ENCODE measurements at regions not wholly inside any gene's neighbourhood (a gene's known extent, or its start where the extent isn't known, plus 50 kb on each side); places are given as distances from the start of the nearest gene placed in this dataset.

DNA sequence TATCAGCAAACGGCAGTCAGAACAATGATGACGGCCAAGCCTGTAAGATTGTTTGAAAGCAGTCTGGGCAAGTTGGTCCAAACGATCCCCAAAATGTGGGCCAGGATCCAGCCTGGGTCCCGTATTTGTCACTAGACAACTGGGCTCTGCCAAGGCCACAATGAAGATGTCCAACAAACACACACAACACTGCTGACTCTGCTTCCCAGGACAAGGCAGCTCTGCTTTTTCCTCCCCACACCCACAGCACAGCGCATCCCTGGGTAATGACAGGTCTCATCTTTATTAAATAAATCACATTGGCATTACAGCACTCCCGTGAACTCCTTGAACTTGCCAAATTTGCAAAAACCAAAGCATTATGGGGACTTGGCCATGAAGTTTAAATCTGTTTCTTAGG, 424.1 kb upstream of the ACTBL2 start:
- H3K9me3 ChIP-seq (ENCODE audit: control insufficient read depth in 4 of 4, low read length in 3 of 4) = no peaks in the 10 kb centered on the region
- no peaks in the 10 kb centered on the region for H3K36me3 ChIP-seq (ENCODE audit: control insufficient read depth in 4 of 4, insufficient read depth in 3 of 4, low read depth in 1 of 4, low read length in 3 of 4)
- DNase-seq (ENCODE audit: low spot score) = no peak
- no peaks in the 10 kb centered on the region for H3K4me1 ChIP-seq (ENCODE audit: control insufficient read depth in 4 of 4, insufficient read depth in 4 of 4, low read length in 3 of 4)
- H3K27ac ChIP-seq (ENCODE audit: low read depth in 1 of 2, low read length in 2 of 2) = no peak overlapping the region
- no peak overlapping the region for H3K4me3 ChIP-seq (ENCODE audit: low read depth in 1 of 3, low read length in 3 of 3)
- no peaks in the 10 kb centered on the region for H3K27me3 ChIP-seq (ENCODE audit: control insufficient read depth in 4 of 4, insufficient read depth in 4 of 4, low read length in 3 of 4)
- TF ChIP-seq GABPA (IDR thresholded peaks at IDR 0.05 in 1 of 2, conservative IDR thresholded peaks at IDR 0.05 in 1 of 2) (no peak), FOXA1 (IDR thresholded peaks at IDR 0.05) (no peak), RAD21 (IDR thresholded peaks at IDR 0.05) (no peak), YY1 (IDR thresholded peaks at IDR 0.05) (no peak), JUND (IDR thresholded peaks at IDR 0.05) (no peak), FOXA2 (IDR thresholded peaks at IDR 0.05) (no peak), TAF1 (conservative IDR thresholded peaks at IDR 0.05) (no peak), HNF4G (IDR thresholded peaks at IDR 0.05) (no peak)
- 92% methylated on average over 6 of the region's 6 CpGs for WGBS
- H3K9ac ChIP-seq (ENCODE audit: low read depth in 1 of 2, low read length in 2 of 2) = no peak overlapping the region

DNA sequence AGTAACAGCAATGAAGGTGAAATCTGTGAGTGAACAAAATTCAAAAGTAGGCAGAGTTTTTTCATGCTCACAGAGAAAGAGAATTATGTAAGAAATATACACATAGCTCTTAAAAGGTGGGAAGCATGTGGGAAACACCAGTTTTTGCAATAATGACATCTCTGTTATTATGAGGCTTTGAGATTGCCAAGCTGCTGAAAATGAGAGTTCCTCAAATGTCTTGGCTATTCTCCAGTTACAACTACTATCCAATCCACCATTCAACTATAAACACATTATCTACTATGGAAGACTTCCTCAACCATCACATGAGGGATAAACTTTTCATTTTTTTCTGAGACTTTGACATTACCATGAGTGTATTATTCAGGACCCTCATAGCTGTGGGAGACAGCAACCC, 420.8 kb upstream of the ACTBL2 start:
- Histone ChIP-seq H3K4me3 (ENCODE audit: low read depth in 1 of 3, low read length in 3 of 3) (no peak overlapping the region), H3K36me3 (ENCODE audit: control insufficient read depth in 4 of 4, insufficient read depth in 3 of 4, low read depth in 1 of 4, low read length in 3 of 4) (no peaks in the 10 kb centered on the region), H3K27me3 (ENCODE audit: control insufficient read depth in 4 of 4, insufficient read depth in 4 of 4, low read length in 3 of 4) (no peaks in the 10 kb centered on the region), H3K4me1 (ENCODE audit: control insufficient read depth in 4 of 4, insufficient read depth in 4 of 4, low read length in 3 of 4) (no peaks in the 10 kb centered on the region), H3K9me3 (ENCODE audit: control insufficient read depth in 4 of 4, low read length in 3 of 4) (no peaks in the 10 kb centered on the region), H3K27ac (ENCODE audit: low read depth in 1 of 2, low read length in 2 of 2) (no peak overlapping the region), H3K9ac (ENCODE audit: low read depth in 1 of 2, low read length in 2 of 2) (no peak overlapping the region)
- DNase-seq (ENCODE audit: low spot score) = no peak
- TF ChIP-seq RAD21 (IDR thresholded peaks at IDR 0.05) = no peak
- TF ChIP-seq, protein P1, sequence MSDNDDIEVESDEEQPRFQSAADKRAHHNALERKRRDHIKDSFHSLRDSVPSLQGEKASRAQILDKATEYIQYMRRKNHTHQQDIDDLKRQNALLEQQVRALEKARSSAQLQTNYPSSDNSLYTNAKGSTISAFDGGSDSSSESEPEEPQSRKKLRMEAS (IDR thresholded peaks at IDR 0.05) = no peak
- TF ChIP-seq FOXA1 (IDR thresholded peaks at IDR 0.05) = no peak
- no peak for TF ChIP-seq GABPA (IDR thresholded peaks at IDR 0.05 in 1 of 2, conservative IDR thresholded peaks at IDR 0.05 in 1 of 2)
- TF ChIP-seq, protein P2, sequence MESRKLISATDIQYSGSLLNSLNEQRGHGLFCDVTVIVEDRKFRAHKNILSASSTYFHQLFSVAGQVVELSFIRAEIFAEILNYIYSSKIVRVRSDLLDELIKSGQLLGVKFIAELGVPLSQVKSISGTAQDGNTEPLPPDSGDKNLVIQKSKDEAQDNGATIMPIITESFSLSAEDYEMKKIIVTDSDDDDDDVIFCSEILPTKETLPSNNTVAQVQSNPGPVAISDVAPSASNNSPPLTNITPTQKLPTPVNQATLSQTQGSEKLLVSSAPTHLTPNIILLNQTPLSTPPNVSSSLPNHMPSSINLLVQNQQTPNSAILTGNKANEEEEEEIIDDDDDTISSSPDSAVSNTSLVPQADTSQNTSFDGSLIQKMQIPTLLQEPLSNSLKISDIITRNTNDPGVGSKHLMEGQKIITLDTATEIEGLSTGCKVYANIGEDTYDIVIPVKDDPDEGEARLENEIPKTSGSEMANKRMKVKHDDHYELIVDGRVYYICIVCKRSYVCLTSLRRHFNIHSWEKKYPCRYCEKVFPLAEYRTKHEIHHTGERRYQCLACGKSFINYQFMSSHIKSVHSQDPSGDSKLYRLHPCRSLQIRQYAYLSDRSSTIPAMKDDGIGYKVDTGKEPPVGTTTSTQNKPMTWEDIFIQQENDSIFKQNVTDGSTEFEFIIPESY (IDR thresholded peaks at IDR 0.05) = no peak
- TF ChIP-seq TAF1 (conservative IDR thresholded peaks at IDR 0.05) = no peak
- TF ChIP-seq HNF4G (IDR thresholded peaks at IDR 0.05) = no peak

DNA sequence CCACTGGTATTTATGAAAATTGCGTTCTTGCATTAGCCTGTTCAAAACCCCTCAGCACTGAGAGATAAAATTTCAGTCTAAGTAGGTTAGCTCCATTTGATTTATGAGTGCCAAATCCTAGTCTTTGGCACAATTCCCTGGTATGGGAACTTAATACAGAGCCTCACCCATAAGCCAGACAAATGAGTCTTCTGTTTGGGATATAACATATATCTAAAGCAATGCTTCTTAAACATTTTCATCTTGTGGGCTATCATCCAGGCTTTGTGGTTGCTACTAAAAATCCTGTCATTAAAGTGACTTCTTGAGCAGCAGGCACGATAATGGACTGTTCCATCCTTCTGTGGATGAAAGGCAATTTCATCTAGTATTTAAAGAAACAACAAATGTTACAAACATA, 419.5 kb upstream of the ACTBL2 start:
- 87% methylated on average over 2 of the region's 2 CpGs for WGBS
- Histone ChIP-seq H3K9me3 (ENCODE audit: control insufficient read depth in 4 of 4, low read length in 3 of 4) (no peaks in the 10 kb centered on the region), H3K4me1 (ENCODE audit: control insufficient read depth in 4 of 4, insufficient read depth in 4 of 4, low read length in 3 of 4) (no peaks in the 10 kb centered on the region), H3K36me3 (ENCODE audit: control insufficient read depth in 4 of 4, insufficient read depth in 3 of 4, low read depth in 1 of 4, low read length in 3 of 4) (no peaks in the 10 kb centered on the region), H3K27ac (ENCODE audit: low read depth in 1 of 2, low read length in 2 of 2) (no peak overlapping the region), H3K9ac (ENCODE audit: low read depth in 1 of 2, low read length in 2 of 2) (no peak overlapping the region), H3K27me3 (ENCODE audit: control insufficient read depth in 4 of 4, insufficient read depth in 4 of 4, low read length in 3 of 4) (no peaks in the 10 kb centered on the region), H3K4me3 (ENCODE audit: low read depth in 1 of 3, low read length in 3 of 3) (no peak overlapping the region)
- TF ChIP-seq YY1 (IDR thresholded peaks at IDR 0.05) = no peak
- no peak for DNase-seq (ENCODE audit: low spot score)

DNA sequence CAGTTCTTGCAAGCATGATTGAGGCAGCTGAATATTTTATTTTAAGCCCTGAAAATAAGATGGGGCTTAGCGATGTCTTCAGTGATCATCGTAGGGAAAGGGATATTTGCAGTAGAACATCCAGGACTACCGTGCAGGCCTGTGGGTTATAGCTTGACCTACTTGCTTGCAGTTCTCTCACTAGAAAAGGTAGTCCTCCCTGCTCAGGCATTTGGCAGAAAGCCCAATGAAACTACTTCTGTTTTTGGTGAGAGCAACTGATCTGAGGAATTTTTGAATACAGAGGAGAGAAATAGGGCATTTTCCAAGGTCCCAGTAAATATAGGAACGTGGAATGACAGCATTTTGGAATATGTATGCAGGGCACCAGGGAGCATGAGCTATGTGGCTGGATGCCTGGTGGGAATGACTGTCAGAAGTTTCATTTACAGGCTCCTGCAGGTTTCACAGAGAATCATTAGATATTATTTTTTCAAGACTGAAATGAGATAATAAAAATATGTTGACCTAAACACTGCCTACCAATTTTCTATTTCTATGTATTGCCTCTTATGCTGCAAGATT, 417.9 kb upstream of the ACTBL2 start:
- 79% methylated on average over 4 of the region's 4 CpGs for WGBS
- H3K36me3 ChIP-seq (ENCODE audit: control insufficient read depth in 4 of 4, insufficient read depth in 3 of 4, low read depth in 1 of 4, low read length in 3 of 4) = no peaks in the 10 kb centered on the region
- H3K9me3 ChIP-seq (ENCODE audit: control insufficient read depth in 4 of 4, low read length in 3 of 4) = no peaks in the 10 kb centered on the region
- H3K9ac ChIP-seq (ENCODE audit: low read depth in 1 of 2, low read length in 2 of 2) = no peak overlapping the region
- no peaks in the 10 kb centered on the region for H3K27me3 ChIP-seq (ENCODE audit: control insufficient read depth in 4 of 4, insufficient read depth in 4 of 4, low read length in 3 of 4)
- no peak overlapping the region for H3K27ac ChIP-seq (ENCODE audit: low read depth in 1 of 2, low read length in 2 of 2)
- no peak for DNase-seq (ENCODE audit: low spot score)
- no peak overlapping the region for H3K4me3 ChIP-seq (ENCODE audit: low read depth in 1 of 3, low read length in 3 of 3)
- H3K4me1 ChIP-seq (ENCODE audit: control insufficient read depth in 4 of 4, insufficient read depth in 4 of 4, low read length in 3 of 4) = no peaks in the 10 kb centered on the region
- TF ChIP-seq JUND (IDR thresholded peaks at IDR 0.05) = no peak
- TF ChIP-seq, protein P3, sequence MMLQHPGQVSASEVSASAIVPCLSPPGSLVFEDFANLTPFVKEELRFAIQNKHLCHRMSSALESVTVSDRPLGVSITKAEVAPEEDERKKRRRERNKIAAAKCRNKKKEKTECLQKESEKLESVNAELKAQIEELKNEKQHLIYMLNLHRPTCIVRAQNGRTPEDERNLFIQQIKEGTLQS (IDR thresholded peaks at IDR 0.05) = no peak
- no peak for TF ChIP-seq RAD21 (IDR thresholded peaks at IDR 0.05)
- TF ChIP-seq EGR1 (IDR thresholded peaks at IDR 0.05; ENCODE audit: low read depth in 2 of 2) = no peak
- TF ChIP-seq HNF4A (conservative IDR thresholded peaks at IDR 0.05) = no peak
- TF ChIP-seq, protein P1 (IDR thresholded peaks at IDR 0.05) = no peak
- TF ChIP-seq FOXA2 (IDR thresholded peaks at IDR 0.05) = no peak
- TF ChIP-seq HNF4G (IDR thresholded peaks at IDR 0.05) = no peak
- no peak for TF ChIP-seq YY1 (IDR thresholded peaks at IDR 0.05)
- no peak for TF ChIP-seq GABPA (IDR thresholded peaks at IDR 0.05 in 1 of 2, conservative IDR thresholded peaks at IDR 0.05 in 1 of 2)
- TF ChIP-seq, protein P4, sequence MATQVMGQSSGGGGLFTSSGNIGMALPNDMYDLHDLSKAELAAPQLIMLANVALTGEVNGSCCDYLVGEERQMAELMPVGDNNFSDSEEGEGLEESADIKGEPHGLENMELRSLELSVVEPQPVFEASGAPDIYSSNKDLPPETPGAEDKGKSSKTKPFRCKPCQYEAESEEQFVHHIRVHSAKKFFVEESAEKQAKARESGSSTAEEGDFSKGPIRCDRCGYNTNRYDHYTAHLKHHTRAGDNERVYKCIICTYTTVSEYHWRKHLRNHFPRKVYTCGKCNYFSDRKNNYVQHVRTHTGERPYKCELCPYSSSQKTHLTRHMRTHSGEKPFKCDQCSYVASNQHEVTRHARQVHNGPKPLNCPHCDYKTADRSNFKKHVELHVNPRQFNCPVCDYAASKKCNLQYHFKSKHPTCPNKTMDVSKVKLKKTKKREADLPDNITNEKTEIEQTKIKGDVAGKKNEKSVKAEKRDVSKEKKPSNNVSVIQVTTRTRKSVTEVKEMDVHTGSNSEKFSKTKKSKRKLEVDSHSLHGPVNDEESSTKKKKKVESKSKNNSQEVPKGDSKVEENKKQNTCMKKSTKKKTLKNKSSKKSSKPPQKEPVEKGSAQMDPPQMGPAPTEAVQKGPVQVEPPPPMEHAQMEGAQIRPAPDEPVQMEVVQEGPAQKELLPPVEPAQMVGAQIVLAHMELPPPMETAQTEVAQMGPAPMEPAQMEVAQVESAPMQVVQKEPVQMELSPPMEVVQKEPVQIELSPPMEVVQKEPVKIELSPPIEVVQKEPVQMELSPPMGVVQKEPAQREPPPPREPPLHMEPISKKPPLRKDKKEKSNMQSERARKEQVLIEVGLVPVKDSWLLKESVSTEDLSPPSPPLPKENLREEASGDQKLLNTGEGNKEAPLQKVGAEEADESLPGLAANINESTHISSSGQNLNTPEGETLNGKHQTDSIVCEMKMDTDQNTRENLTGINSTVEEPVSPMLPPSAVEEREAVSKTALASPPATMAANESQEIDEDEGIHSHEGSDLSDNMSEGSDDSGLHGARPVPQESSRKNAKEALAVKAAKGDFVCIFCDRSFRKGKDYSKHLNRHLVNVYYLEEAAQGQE (IDR thresholded peaks at IDR 0.05) = no peak
- TF ChIP-seq RXRA (IDR thresholded peaks at IDR 0.05) = no peak
- TF ChIP-seq FOXA1 (IDR thresholded peaks at IDR 0.05) = no peak

Measured in liver (tissue), 7 donors.